ENCODE measurements at regions not wholly inside any gene's neighbourhood (a gene's known extent, or its start where the extent isn't known, plus 50 kb on each side); places are given as distances from the start of the nearest gene placed in this dataset.
"Not testable (repeated sequence)": the region's sequence is repeated elsewhere in the genome, so short reads cannot be mapped to it uniquely, and the experiment has no call there.

- no peak for DNase-seq (ENCODE audit: low spot score)
- in situ Hi-C loops (cut with HindIII; ENCODE audit: low sequenced_read_pairs): no loop called here
Measured at GRCh38 chr6:81892891-81893290, 140.4 kb upstream of the TENT5A start.

GRCh38 chr6:81891874-81892273 lies 139.4 kb upstream of the TENT5A start:
- in situ Hi-C loops (cut with HindIII; ENCODE audit: low sequenced_read_pairs): no loop called here
- DNase-seq (ENCODE audit: low spot score): no peak

GRCh38 chr6:81890846-81891245 lies 138.4 kb upstream of the TENT5A start:
- DNase-seq (ENCODE audit: low spot score): peak; percentile 34
- in situ Hi-C loops (cut with HindIII; ENCODE audit: low sequenced_read_pairs): no loop called here

- no peak for DNase-seq (ENCODE audit: low spot score)
- in situ Hi-C loops (cut with HindIII; ENCODE audit: low sequenced_read_pairs): no loop called here
Measured at GRCh38 chr6:81889377-81890053, 137.0 kb upstream of the TENT5A start.

GRCh38 chr6:81886909-81887308 lies 134.4 kb upstream of the TENT5A start:
- in situ Hi-C loops (cut with HindIII; ENCODE audit: low sequenced_read_pairs): not testable (repeated sequence)

GRCh38 chr6:81886157-81886556 lies 133.7 kb upstream of the TENT5A start:
- in situ Hi-C loops (cut with HindIII; ENCODE audit: low sequenced_read_pairs): no loop called here

More at GRCh38 chr6:81886909-81887308, 134.4 kb upstream of the TENT5A start:
- DNase-seq (ENCODE audit: low spot score): not testable (repeated sequence)

GRCh38 chr6:81881660-81882059 lies 129.2 kb upstream of the TENT5A start:
- in situ Hi-C loops (cut with HindIII; ENCODE audit: low sequenced_read_pairs): no loop called here

More at GRCh38 chr6:81886157-81886556, 133.7 kb upstream of the TENT5A start:
- no peak for DNase-seq (ENCODE audit: low spot score)

GRCh38 chr6:81878479-81878878 lies 126.0 kb upstream of the TENT5A start:
- no peak for DNase-seq (ENCODE audit: low spot score)
- in situ Hi-C loops (cut with HindIII; ENCODE audit: low sequenced_read_pairs): no loop called here

More at GRCh38 chr6:81881660-81882059, 129.2 kb upstream of the TENT5A start:
- no peak for DNase-seq (ENCODE audit: low spot score)

- in situ Hi-C loops (cut with HindIII; ENCODE audit: low sequenced_read_pairs): no loop called here
- DNase-seq (ENCODE audit: low spot score): no peak
Measured at GRCh38 chr6:81876971-81877370, 124.5 kb upstream of the TENT5A start.

GRCh38 chr6:81875782-81876293 lies 123.4 kb upstream of the TENT5A start:
- no peak for DNase-seq (ENCODE audit: low spot score)
- in situ Hi-C loops (cut with HindIII; ENCODE audit: low sequenced_read_pairs): no loop called here

- in situ Hi-C loops (cut with HindIII; ENCODE audit: low sequenced_read_pairs); DNase-seq (ENCODE audit: low spot score): not testable (repeated sequence)
Measured at GRCh38 chr6:81869749-81870508, 117.4 kb upstream of the TENT5A start.

- in situ Hi-C loops (cut with HindIII; ENCODE audit: low sequenced_read_pairs): no loop called here
- no peak for DNase-seq (ENCODE audit: low spot score)
Measured at GRCh38 chr6:81865712-81866111, 113.2 kb upstream of the TENT5A start.

GRCh38 chr6:81864124-81864523 lies 111.6 kb upstream of the TENT5A start:
- in situ Hi-C loops (cut with HindIII; ENCODE audit: low sequenced_read_pairs): no loop called here
- DNase-seq (ENCODE audit: low spot score): no peak

GRCh38 chr6:81863123-81863522 lies 110.6 kb upstream of the TENT5A start:
- in situ Hi-C loops (cut with HindIII; ENCODE audit: low sequenced_read_pairs): no loop called here
- DNase-seq (ENCODE audit: low spot score): peak; percentile 45

- in situ Hi-C loops (cut with HindIII; ENCODE audit: low sequenced_read_pairs): no loop called here
- DNase-seq (ENCODE audit: low spot score): no peak
Measured at GRCh38 chr6:81861281-81861680, 108.8 kb upstream of the TENT5A start.

- DNase-seq (ENCODE audit: low spot score): no peak
- in situ Hi-C loops (cut with HindIII; ENCODE audit: low sequenced_read_pairs): no loop called here
Measured at GRCh38 chr6:81859884-81860283, 107.4 kb upstream of the TENT5A start.

GRCh38 chr6:81857812-81858211 lies 105.3 kb upstream of the TENT5A start:
- in situ Hi-C loops (cut with HindIII; ENCODE audit: low sequenced_read_pairs): no loop called here
- no peak for DNase-seq (ENCODE audit: low spot score)

- in situ Hi-C loops (cut with HindIII; ENCODE audit: low sequenced_read_pairs): no loop called here
- DNase-seq (ENCODE audit: low spot score): no peak
Measured at GRCh38 chr6:81856872-81857271, 104.4 kb upstream of the TENT5A start.

- in situ Hi-C loops (cut with HindIII; ENCODE audit: low sequenced_read_pairs): no loop called here
- DNase-seq (ENCODE audit: low spot score): no peak
Measured at GRCh38 chr6:81854474-81854873, 102.0 kb upstream of the TENT5A start.

GRCh38 chr6:81853975-81854374 lies 101.5 kb upstream of the TENT5A start:
- in situ Hi-C loops (cut with HindIII; ENCODE audit: low sequenced_read_pairs): no loop called here
- no peak for DNase-seq (ENCODE audit: low spot score)

Measured in G401 (cell line).